SK-N-SH treated with all-trans-retinoic acid at 6 μM for 48 hours (cell line): ENCODE measurements at regions not wholly inside any gene's neighbourhood (a gene's known extent, or its start where the extent isn't known, plus 50 kb on each side); places are given as distances from the start of the nearest gene placed in this dataset.

Experiments used
- ATAC-seq: fragments of 200-7000 bp; cut with Tn5 transposase; 3 replicates; pipeline ENCODE4 v1.9.1; 2020; ENCODE audit warnings: mild to moderate bottlenecking, moderate library complexity
- ARNTL ChIP-seq: fragments of 450-650 bp; formaldehyde crosslinking; IDR thresholded peaks from 2 replicates; pipeline ENCODE4 v1.5.0; 2020; ENCODE audit warnings: low read depth, mild to moderate bottlenecking, moderate library complexity, borderline replicate concordance
- BACH2 ChIP-seq: fragments of 250-450 bp; sonication (Bioruptor Pico); IDR thresholded peaks from 2 replicates; pipeline ENCODE4 v1.9.0; 2021; ENCODE audit warnings: mild to moderate bottlenecking, borderline replicate concordance
- CSDC2 ChIP-seq: fragments of 250-450 bp; sonication (Bioruptor Pico); IDR thresholded peaks from 2 replicates; pipeline ENCODE4 v1.5.0; 2020; ENCODE audit warnings: mild to moderate bottlenecking, moderate library complexity
- CSRNP3 ChIP-seq: fragments of 250-450 bp; sonication (Bioruptor Pico); IDR thresholded peaks from 2 replicates; pipeline ENCODE4 v1.5.1; 2021; ENCODE audit warnings: mild to moderate bottlenecking, moderate library complexity
- ESRRG ChIP-seq: fragments of 250-450 bp; sonication (Bioruptor Pico); IDR thresholded peaks from 2 replicates; pipeline ENCODE4 v1.6.1; 2021; ENCODE audit warnings: mild to moderate bottlenecking
- ISL1 ChIP-seq: fragments of 250-450 bp; sonication (Bioruptor Pico); IDR thresholded peaks from 2 replicates; pipeline ENCODE4 v2.1.2; 2022; ENCODE audit warnings: mild to moderate bottlenecking, moderate library complexity
- OSR1 ChIP-seq: fragments of 250-450 bp; sonication (Bioruptor Pico); IDR thresholded peaks from 2 replicates; pipeline ENCODE4 v1.8.0; 2022; ENCODE audit warnings: moderate library complexity, mild to moderate bottlenecking, inconsistent platforms
- PATZ1 ChIP-seq: fragments of 250-450 bp; sonication (Bioruptor Pico); IDR thresholded peaks from 2 replicates; pipeline ENCODE4 v1.8.0; 2020; ENCODE audit warnings: mild to moderate bottlenecking, moderate library complexity, borderline replicate concordance
- POU6F1 ChIP-seq: fragments of 250-450 bp; sonication (Bioruptor Pico); IDR thresholded peaks from 2 replicates; pipeline ENCODE4 v1.8.0; 2021; ENCODE audit warnings: low read depth, mild to moderate bottlenecking, moderate library complexity, borderline replicate concordance
- PPARA ChIP-seq: fragments of 250-450 bp; sonication (Bioruptor Pico); IDR thresholded peaks from 2 replicates; pipeline ENCODE4 v1.5.0; 2020; ENCODE audit warnings: mild to moderate bottlenecking, borderline replicate concordance
- SNAI2 ChIP-seq: fragments of 250-450 bp; sonication (Bioruptor Pico); IDR thresholded peaks from 2 replicates; pipeline ENCODE4 v1.5.0; 2020; ENCODE audit warnings: mild to moderate bottlenecking, moderate library complexity
- TCF4 ChIP-seq: fragments of 250-450 bp; sonication (Bioruptor Pico); IDR thresholded peaks from 2 replicates; pipeline ENCODE4 v1.8.0; 2021; ENCODE audit warnings: mild to moderate bottlenecking, moderate library complexity, borderline replicate concordance
- TOX ChIP-seq: fragments of 250-450 bp; sonication (Bioruptor Pico); IDR thresholded peaks from 2 replicates; pipeline ENCODE4 v1.8.0; 2021; ENCODE audit warnings: mild to moderate bottlenecking, moderate library complexity, borderline replicate concordance
- TSHZ2 ChIP-seq: fragments of 250-450 bp; sonication (Bioruptor Pico); IDR thresholded peaks from 2 replicates; pipeline ENCODE4 v1.5.0; 2020; ENCODE audit warnings: mild to moderate bottlenecking, moderate library complexity
- ZC3H10 ChIP-seq: fragments of 250-450 bp; sonication (Bioruptor Pico); IDR thresholded peaks from 2 replicates; pipeline ENCODE4 v1.5.1; 2021; ENCODE audit warnings: mild to moderate bottlenecking, moderate library complexity
- ZFP3 ChIP-seq: fragments of 250-450 bp; sonication (Bioruptor Pico); IDR thresholded peaks from 2 replicates; pipeline ENCODE4 v1.5.0; 2020; ENCODE audit warnings: mild to moderate bottlenecking, moderate library complexity
- ZNF565 ChIP-seq: fragments of 450-650 bp; formaldehyde crosslinking; conservative IDR thresholded peaks from 2 replicates; pipeline ENCODE4 v1.5.0; 2020; ENCODE audit warnings: low read depth, mild to moderate bottlenecking, moderate library complexity
- ZNF70 ChIP-seq: fragments of 450-650 bp; formaldehyde crosslinking; IDR thresholded peaks from 2 replicates; pipeline ENCODE4 v1.5.0; 2020; ENCODE audit warnings: mild to moderate bottlenecking, moderate library complexity
- ZNF8 ChIP-seq: fragments of 450-650 bp; formaldehyde crosslinking; IDR thresholded peaks from 2 replicates; pipeline ENCODE4 v1.5.0; 2020; ENCODE audit warnings: mild to moderate bottlenecking, moderate library complexity

- TF ChIP-seq POU6F1 (CRISPR knock-in tag) (no peak), ESRRG (CRISPR knock-in tag) (no peak), OSR1 (CRISPR knock-in tag) (no peak), ZC3H10 (no peak)
Measured at GRCh38 chr6:3534599-3534998, 77.7 kb upstream of the SLC22A23 start (continued).

- TF ChIP-seq ZC3H10 (no peak), PATZ1 (no peak), TOX (CRISPR knock-in tag) (no peak), ARNTL (CRISPR knock-in tag) (no peak), ZNF70 (CRISPR knock-in tag) (no peak)
Measured at GRCh38 chr6:3533981-3534380, 77.1 kb upstream of the SLC22A23 start.

GRCh38 chr6:3532296-3532916, 75.6 kb upstream of the SLC22A23 start:
- TF ChIP-seq ZC3H10 (no peak), TCF4 (no peak), PPARA (CRISPR knock-in tag) (no peak), POU6F1 (CRISPR knock-in tag) (no peak), ZNF8 (CRISPR knock-in tag) (no peak), ISL1 (CRISPR knock-in tag) (no peak), TOX (CRISPR knock-in tag) (no peak), ZNF565 (CRISPR knock-in tag) (no peak), OSR1 (CRISPR knock-in tag) (no peak), CSDC2 (CRISPR knock-in tag) (no peak)
- no peak for ATAC-seq

More at GRCh38 chr6:3533981-3534380, 77.1 kb upstream of the SLC22A23 start:
- ATAC-seq = no peak

- TF ChIP-seq POU6F1 (CRISPR knock-in tag) (no peak), PATZ1 (no peak), TSHZ2 (no peak), ZNF70 (CRISPR knock-in tag) (no peak), ISL1 (CRISPR knock-in tag) (no peak), ZNF8 (CRISPR knock-in tag) (no peak), OSR1 (CRISPR knock-in tag) (no peak), TCF4 (no peak), BACH2 (no peak), ESRRG (CRISPR knock-in tag) (no peak), CSRNP3 (no peak), ZC3H10 (no peak), ZNF565 (CRISPR knock-in tag) (no peak), TOX (CRISPR knock-in tag) (no peak), SNAI2 (CRISPR knock-in tag) (no peak), ZFP3 (CRISPR knock-in tag) (no peak)
- TF ChIP-seq, all 23 proteins: peak for 0
- no peak for ATAC-seq
Measured at GRCh38 chr6:3531481-3531880, 74.6 kb upstream of the SLC22A23 start.
